A673 (cell line): ENCODE measurements at regions not wholly inside any gene's neighbourhood (a gene's known extent, or its start where the extent isn't known, plus 50 kb on each side); places are given as distances from the start of the nearest gene placed in this dataset.

Experiments used
- BruUV-seq: library from RNA; stranded (reverse); fragments of 400-500 nt; replicated peaks from 2 replicates; lab custom pipeline; 2021; lab: Mats Ljungman, UMichigan
- CTCF ChIA-PET: fragments of 300-600 bp; sonication (Branson Sonifier 250); formaldehyde crosslinking; loops from one replicate; lab custom pipeline; 2022; ENCODE audit warnings: antibody characterized with exemption; lab: Charles Lee
- POLR2A ChIA-PET: fragments of 300-600 bp; sonication (Branson Sonifier 250); formaldehyde crosslinking; loops from one replicate; lab custom pipeline; 2022; ENCODE audit warnings: antibody characterized with exemption; ENCODE audit not compliant: low non-redundant PET; lab: Charles Lee
- DNase-seq: peaks from one replicate; pipeline ENCODE4 v3.0.0-alpha.2; 2015; ENCODE audit warnings: low spot score
- H3K27ac ChIP-seq: fragments of 200-600 bp; sonication (generic); 2 replicates; pipeline ENCODE4 v1.5.1; 2016; ENCODE audit warnings: mixed run types, low read depth, mild to moderate bottlenecking, mixed read lengths, antibody characterized with exemption, low read length; ENCODE audit not compliant: poor library complexity, severe bottlenecking
- H3K27me3 ChIP-seq: fragments of 200-600 bp; sonication (generic); replicated peaks from 2 replicates; pipeline ENCODE4 v1.6.1; 2017; ENCODE audit warnings: mixed run types, low read depth, mild to moderate bottlenecking, mixed read lengths, antibody characterized with exemption, low read length; ENCODE audit not compliant: insufficient read depth, poor library complexity
- H3K36me3 ChIP-seq: fragments of 200-600 bp; sonication (generic); 2 replicates; pipeline ENCODE4 v1.6.1; 2016; ENCODE audit warnings: mixed run types, mild to moderate bottlenecking, mixed read lengths, antibody characterized with exemption, low read length; ENCODE audit not compliant: insufficient read depth, poor library complexity, severe bottlenecking
- H3K4me1 ChIP-seq: fragments of 200-600 bp; sonication (generic); 2 replicates; pipeline ENCODE4 v1.6.1; 2017; ENCODE audit warnings: mixed run types, mild to moderate bottlenecking, mixed read lengths, antibody characterized with exemption, low read length; ENCODE audit not compliant: insufficient read depth, poor library complexity, severe bottlenecking
- H3K4me3 ChIP-seq: fragments of 200-600 bp; sonication (generic); 2 replicates; pipeline ENCODE4 v1.5.1; 2016; ENCODE audit warnings: low read depth, mixed run types, mild to moderate bottlenecking, mixed read lengths, low read length; ENCODE audit not compliant: poor library complexity, severe bottlenecking
- H3K9me3 ChIP-seq: fragments of 200-600 bp; sonication (generic); 2 replicates; pipeline ENCODE4 v1.6.1; 2016; ENCODE audit warnings: mixed run types, low read depth, mild to moderate bottlenecking, mixed read lengths, antibody characterized with exemption, low read length; ENCODE audit not compliant: poor library complexity, severe bottlenecking
- CTCF ChIP-seq: fragments of 300-800, 200-600 bp; sonication (generic); conservative IDR thresholded peaks from 2 replicates; pipeline ENCODE4 v1.5.1; 2017; ENCODE audit warnings: low read depth, mild to moderate bottlenecking, antibody characterized with exemption, low read length, moderate library complexity, mixed read lengths
- EZH2 ChIP-seq: fragments of 200-600 bp; sonication (generic); IDR thresholded peaks from 2 replicates; pipeline ENCODE4 v1.6.1; 2017; ENCODE audit warnings: borderline replicate concordance, low read depth, mild to moderate bottlenecking, mixed read lengths, antibody characterized with exemption, low read length; ENCODE audit not compliant: poor library complexity, severe bottlenecking
- intact Hi-C: fragments of 100-400 bp; cut with micrococcal nuclease; formaldehyde crosslinking; loops from one replicate; pipeline ENCODE4 v1.10.0; 2022; ENCODE audit not compliant: unreplicated experiment

- DNase-seq = no peak
- TF ChIP-seq EZH2 (no peak), CTCF (no peak)
- Histone ChIP-seq H3K36me3 (no peaks in the 10 kb centered on the region), H3K27me3 (no peaks in the 10 kb centered on the region), H3K9me3 (peaks cover 3% of the 10 kb centered on the region), H3K4me1 (no peaks in the 10 kb centered on the region), H3K27ac (no peak overlapping the region), H3K4me3 (no peak overlapping the region)
- intact Hi-C loops = no loop called here
- no TSS peak for BruUV-seq
- CTCF ChIA-PET = no interaction called here
- POLR2A ChIA-PET = no interaction called here
Observed at GRCh38 chrX:122500556-122500955, 683.5 kb upstream of the GRIA3 start.

- Histone ChIP-seq H3K4me1 (no peaks in the 10 kb centered on the region), H3K4me3 (no peak overlapping the region), H3K27ac (no peak overlapping the region), H3K36me3 (no peaks in the 10 kb centered on the region), H3K9me3 (peaks cover 3% of the 10 kb centered on the region), H3K27me3 (no peaks in the 10 kb centered on the region)
- ChIA-PET CTCF (no interaction called here), POLR2A (no interaction called here)
- BruUV-seq = no TSS peak
- intact Hi-C loops = no loop called here
- no peak for DNase-seq
- TF ChIP-seq EZH2 (no peak), CTCF (no peak)
Observed at GRCh38 chrX:122501652-122502051, 682.4 kb upstream of the GRIA3 start.

- TF ChIP-seq EZH2 = no peak
- TF ChIP-seq CTCF = no peak
- Histone ChIP-seq H3K36me3 (no peaks in the 10 kb centered on the region), H3K4me3 (no peak overlapping the region), H3K9me3 (peaks cover 3% of the 10 kb centered on the region), H3K27ac (no peak overlapping the region), H3K4me1 (no peaks in the 10 kb centered on the region), H3K27me3 (no peaks in the 10 kb centered on the region)
- ChIA-PET POLR2A (no interaction called here), CTCF (no interaction called here)
- BruUV-seq = no TSS peak
- no peak for DNase-seq
- intact Hi-C loops = no loop called here
Observed at GRCh38 chrX:122504026-122504425, 680.1 kb upstream of the GRIA3 start.
